Nephron progenitor cell (in vitro differentiated cells): ENCODE measurements at regions not wholly inside any gene's neighbourhood (a gene's known extent, or its start where the extent isn't known, plus 50 kb on each side); places are given as distances from the start of the nearest gene placed in this dataset.

Source experiments
- DNase-seq: peaks from one replicate; pipeline ENCODE4 v3.0.0; 2021
- H3K27ac Mint-ChIP-seq: 2 replicates; pipeline ENCODE4 v1.8.0; 2021; ENCODE audit warnings: mild to moderate bottlenecking, moderate library complexity, mixed read lengths
- H3K27me3 Mint-ChIP-seq: 2 replicates; pipeline ENCODE4 v1.8.0; 2021; ENCODE audit warnings: mild to moderate bottlenecking, low read depth, mixed read lengths; ENCODE audit not compliant: poor library complexity
- H3K36me3 Mint-ChIP-seq: 2 replicates; pipeline ENCODE4 v1.8.0; 2021; ENCODE audit warnings: low read depth, mixed read lengths
- H3K4me1 Mint-ChIP-seq: 2 replicates; pipeline ENCODE4 v1.8.0; 2021; ENCODE audit warnings: mixed read lengths
- H3K4me3 Mint-ChIP-seq: 2 replicates; pipeline ENCODE4 v1.8.0; 2021; ENCODE audit warnings: mild to moderate bottlenecking, moderate library complexity, mixed read lengths
- H3K9me3 Mint-ChIP-seq: 2 replicates; pipeline ENCODE4 v1.8.0; 2021; ENCODE audit warnings: mild to moderate bottlenecking, moderate library complexity, mixed read lengths
- TF ChIP-seq, protein P1 (sequence below): fragments of 200-600 bp; sonication (generic); IDR thresholded peaks from 2 replicates; pipeline ENCODE4 v1.5.0; 2021; ENCODE audit warnings: antibody characterized with exemption

DNA sequence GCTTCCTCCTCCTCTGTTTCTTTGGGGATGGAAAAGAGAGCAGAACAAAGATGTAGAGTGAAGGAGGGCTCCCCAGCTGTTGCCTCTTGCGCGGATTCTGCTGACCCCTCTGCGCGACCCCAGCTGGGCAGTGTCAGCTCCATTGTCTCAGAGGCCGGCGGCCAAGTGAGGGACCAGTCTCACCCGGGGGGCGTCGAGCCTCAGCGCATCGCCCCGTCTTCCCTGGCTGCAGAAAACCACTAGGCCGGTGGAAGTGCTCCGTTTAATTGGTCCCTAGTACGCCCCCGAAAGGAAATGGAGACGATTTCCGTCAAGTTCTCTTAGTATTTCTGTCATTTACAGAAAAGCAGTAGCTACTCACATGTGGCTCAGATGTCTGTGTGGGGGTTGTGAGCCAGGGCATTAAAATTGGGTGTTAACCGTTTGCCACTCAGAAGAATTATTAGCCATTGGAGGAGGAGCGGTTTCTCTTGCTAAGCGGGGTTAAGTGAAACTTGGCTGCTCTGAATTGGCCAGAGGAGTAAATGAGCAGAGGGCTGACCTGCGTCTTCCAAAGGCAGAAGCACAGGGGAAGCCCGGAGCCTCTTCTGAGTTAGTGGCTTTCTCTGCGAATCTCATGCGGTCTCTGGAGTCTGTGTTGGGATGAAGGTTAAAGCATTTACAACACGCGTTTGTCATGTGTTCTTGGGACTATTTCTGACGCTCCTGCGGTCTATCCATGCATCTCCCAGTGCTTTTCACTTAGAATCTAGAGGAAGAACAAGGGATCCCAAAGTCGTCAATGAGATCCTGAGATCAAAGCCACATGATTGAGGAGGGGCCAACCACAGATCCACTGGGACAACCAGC is 132.8 kb upstream of the MYO16 start:
- TF ChIP-seq, protein P1, sequence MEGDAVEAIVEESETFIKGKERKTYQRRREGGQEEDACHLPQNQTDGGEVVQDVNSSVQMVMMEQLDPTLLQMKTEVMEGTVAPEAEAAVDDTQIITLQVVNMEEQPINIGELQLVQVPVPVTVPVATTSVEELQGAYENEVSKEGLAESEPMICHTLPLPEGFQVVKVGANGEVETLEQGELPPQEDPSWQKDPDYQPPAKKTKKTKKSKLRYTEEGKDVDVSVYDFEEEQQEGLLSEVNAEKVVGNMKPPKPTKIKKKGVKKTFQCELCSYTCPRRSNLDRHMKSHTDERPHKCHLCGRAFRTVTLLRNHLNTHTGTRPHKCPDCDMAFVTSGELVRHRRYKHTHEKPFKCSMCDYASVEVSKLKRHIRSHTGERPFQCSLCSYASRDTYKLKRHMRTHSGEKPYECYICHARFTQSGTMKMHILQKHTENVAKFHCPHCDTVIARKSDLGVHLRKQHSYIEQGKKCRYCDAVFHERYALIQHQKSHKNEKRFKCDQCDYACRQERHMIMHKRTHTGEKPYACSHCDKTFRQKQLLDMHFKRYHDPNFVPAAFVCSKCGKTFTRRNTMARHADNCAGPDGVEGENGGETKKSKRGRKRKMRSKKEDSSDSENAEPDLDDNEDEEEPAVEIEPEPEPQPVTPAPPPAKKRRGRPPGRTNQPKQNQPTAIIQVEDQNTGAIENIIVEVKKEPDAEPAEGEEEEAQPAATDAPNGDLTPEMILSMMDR = no peak
- Mint-ChIP-seq H3K9me3 (peaks cover 5% of the 10 kb centered on the region), H3K36me3 (no peaks in the 10 kb centered on the region), H3K4me1 (peaks cover 34% of the 10 kb centered on the region), H3K27ac (no peak overlapping the region), H3K27me3 (peaks cover 44% of the 10 kb centered on the region), H3K4me3 (peak overlapping the region; percentile 90)
- DNase-seq = peak; percentile 50

DNA sequence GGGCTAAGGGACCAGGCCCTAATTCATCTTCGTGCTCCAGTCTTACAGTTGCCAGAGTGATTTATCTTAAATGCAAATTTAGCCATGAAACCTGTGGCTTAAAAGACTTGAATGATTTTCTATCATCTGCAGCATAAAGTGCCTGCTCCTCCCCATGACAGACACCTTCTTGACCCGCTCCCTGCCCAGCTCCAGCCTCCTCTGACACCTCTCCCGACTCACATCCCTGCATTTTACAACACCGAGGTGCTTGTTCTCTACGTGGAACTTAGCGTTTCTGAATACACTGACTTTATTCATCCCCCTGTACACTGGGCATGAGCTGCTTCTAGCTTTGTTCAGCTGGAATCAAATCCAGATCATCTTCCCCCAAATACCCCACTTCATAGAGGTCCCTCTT is 128.7 kb upstream of the MYO16 start:
- peak overlapping the region; percentile 15 for H3K27ac Mint-ChIP-seq
- peaks cover 28% of the 10 kb centered on the region for H3K4me1 Mint-ChIP-seq
- no peaks in the 10 kb centered on the region for H3K36me3 Mint-ChIP-seq
- TF ChIP-seq, protein P1 = no peak
- H3K4me3 Mint-ChIP-seq = no peak overlapping the region
- DNase-seq = no peak
- peaks cover 35% of the 10 kb centered on the region for H3K27me3 Mint-ChIP-seq
- peaks cover 7% of the 10 kb centered on the region for H3K9me3 Mint-ChIP-seq

DNA sequence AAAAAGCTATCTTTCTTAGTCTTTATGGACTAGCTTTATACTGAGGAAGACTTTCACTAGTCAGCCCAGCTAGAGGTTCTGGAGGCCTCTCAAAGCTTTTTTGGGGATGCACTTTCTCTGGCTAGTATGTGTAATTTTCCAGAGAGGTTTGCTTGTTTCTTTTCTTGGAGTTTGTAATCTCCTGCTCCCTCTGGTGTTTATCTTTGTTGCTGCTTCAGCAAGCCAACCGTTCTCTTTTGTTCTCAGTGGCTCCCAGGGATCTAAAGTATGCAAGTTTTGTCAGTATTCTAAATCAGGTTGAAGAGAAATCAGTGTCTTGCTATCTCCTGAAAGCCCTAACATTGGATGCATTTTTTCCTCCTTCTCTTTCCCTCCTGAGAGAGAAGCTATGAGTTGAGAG is 121.1 kb upstream of the MYO16 start:
- Mint-ChIP-seq H3K27ac (no peak overlapping the region), H3K36me3 (peaks cover 4% of the 10 kb centered on the region), H3K9me3 (peaks cover 36% of the 10 kb centered on the region), H3K4me3 (no peak overlapping the region), H3K4me1 (no peaks in the 10 kb centered on the region), H3K27me3 (peaks cover 5% of the 10 kb centered on the region)
- no peak for DNase-seq
- TF ChIP-seq, protein P1 = peak; percentile 40

DNA sequence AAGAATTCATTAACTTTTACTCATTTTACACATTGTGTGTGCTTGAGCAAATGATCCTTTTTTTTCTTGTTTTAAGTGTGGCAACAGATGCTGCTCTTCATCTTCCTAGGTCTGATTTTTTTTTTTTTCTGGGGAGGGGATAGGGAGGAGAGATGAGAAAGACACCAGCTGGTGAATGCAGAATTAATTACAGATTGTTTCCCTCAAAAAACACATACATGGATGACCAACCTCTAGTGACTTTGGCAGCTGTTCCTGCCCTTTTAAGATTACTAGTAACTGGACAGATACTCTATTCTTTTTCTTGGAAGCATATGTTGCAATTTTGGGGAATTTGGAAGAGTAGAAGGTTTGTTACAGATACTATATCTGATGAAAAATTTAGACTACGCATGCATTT is 103.6 kb upstream of the MYO16 start:
- TF ChIP-seq, protein P1 = no peak
- peaks cover 6% of the 10 kb centered on the region for H3K4me1 Mint-ChIP-seq
- H3K27me3 Mint-ChIP-seq = peaks cover 3% of the 10 kb centered on the region
- no peaks in the 10 kb centered on the region for H3K36me3 Mint-ChIP-seq
- H3K4me3 Mint-ChIP-seq = no peak overlapping the region
- H3K9me3 Mint-ChIP-seq = peaks cover 3% of the 10 kb centered on the region
- DNase-seq = no peak
- H3K27ac Mint-ChIP-seq = no peak overlapping the region

DNA sequence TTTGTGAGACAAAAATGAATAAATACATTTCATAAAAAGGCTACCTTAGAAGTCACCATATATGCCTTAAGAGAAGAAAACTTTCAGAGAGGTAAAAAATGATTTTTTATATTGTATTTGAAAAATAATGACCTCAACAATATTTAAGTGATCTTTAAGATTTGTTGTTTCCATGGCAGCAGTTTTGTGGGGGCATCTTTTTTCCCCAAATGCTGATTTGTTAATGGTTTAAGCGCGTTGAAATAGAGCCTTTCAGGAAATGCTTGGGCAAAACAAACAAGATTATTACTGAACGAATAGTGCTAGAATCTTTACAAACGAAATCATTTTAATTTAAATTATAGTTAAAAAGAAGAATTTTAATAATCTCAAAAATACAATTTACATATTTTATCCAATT is 103.1 kb upstream of the MYO16 start:
- Mint-ChIP-seq H3K27ac (no peak overlapping the region), H3K27me3 (peaks cover 3% of the 10 kb centered on the region), H3K9me3 (peaks cover 3% of the 10 kb centered on the region), H3K36me3 (no peaks in the 10 kb centered on the region), H3K4me1 (peaks cover 6% of the 10 kb centered on the region), H3K4me3 (no peak overlapping the region)
- TF ChIP-seq, protein P1 = no peak
- DNase-seq = no peak

DNA sequence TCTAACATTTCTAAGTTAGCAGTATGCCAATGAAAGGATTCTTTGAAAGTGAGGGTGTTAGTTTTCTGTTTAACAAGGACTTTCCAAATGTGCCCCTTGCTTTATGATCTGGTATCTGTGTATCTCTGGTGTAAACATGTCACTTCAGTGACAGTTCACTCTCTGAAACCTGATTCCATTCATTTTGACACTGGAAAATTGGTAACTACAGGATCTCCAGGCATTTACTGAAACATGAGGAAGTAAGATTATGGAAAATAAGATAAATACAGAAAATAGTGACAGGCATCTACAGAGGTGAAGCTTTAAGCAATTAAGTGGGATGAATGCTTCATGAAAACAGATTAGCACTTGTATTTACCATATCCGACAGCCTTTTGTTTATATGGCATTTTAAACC is 101.6 kb upstream of the MYO16 start:
- H3K4me3 Mint-ChIP-seq = no peak overlapping the region
- no peak for DNase-seq
- H3K27ac Mint-ChIP-seq = no peak overlapping the region
- no peaks in the 10 kb centered on the region for H3K36me3 Mint-ChIP-seq
- H3K27me3 Mint-ChIP-seq = peaks cover 3% of the 10 kb centered on the region
- H3K4me1 Mint-ChIP-seq = peaks cover 6% of the 10 kb centered on the region
- H3K9me3 Mint-ChIP-seq = peaks cover 3% of the 10 kb centered on the region
- TF ChIP-seq, protein P1 = no peak
